Epithelial cell of esophagus (primary cell): ENCODE measurements at regions not wholly inside any gene's neighbourhood (a gene's known extent, or its start where the extent isn't known, plus 50 kb on each side); places are given as distances from the start of the nearest gene placed in this dataset.
"Not testable (repeated sequence)": the region's sequence is repeated elsewhere in the genome, so short reads cannot be mapped to it uniquely, and the experiment has no call there.

ENCODE experiments used
- DNase-seq: peaks from one replicate; pipeline ENCODE4 v3.0.0; 2010; ENCODE audit warnings: low read depth
- H3K4me3 ChIP-seq: 2 replicates; pipeline ENCODE4 v1.5.1; 2011; ENCODE audit warnings: mild to moderate bottlenecking, low read length, control low read depth

GRCh38 chr4:4032801-4033605, 193.7 kb downstream of the OTOP1 start:
- DNase-seq, H3K4me3 ChIP-seq: not testable (repeated sequence)

DNA sequence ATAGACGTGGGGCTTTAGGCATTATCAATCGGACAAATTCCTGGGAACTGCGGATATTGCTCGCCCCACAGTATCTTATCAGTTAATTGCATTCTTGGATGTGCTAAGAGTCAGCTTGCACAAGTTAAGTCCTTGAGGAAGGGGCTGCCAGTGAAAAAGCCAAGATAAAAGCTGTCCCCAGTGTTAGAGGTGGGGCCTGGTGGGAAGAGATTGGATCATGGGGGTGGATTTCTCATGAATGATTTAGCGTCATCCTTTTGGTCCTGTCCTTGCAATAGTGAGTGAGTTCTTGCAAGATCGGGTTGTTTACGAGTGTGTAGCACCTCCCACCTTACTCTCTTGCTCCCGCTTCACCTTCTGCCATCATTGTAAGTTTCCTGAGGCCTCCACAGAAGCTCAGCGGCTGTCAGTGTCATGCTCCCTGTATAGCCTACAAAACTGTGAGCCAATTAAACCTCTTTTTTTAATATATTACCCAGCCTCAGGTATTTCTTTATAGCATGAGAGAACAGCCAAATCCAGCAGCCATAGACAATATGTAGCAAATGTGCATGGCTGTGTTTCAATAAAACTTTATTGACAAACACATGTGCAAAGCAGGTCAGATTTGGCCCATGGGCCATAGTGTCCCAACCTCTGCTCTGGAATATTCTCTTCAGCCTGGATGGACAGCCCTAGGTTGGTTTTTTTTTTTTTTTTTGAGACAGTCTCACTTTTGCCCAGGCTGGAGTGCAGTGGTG, 189.2 kb downstream of the OTOP1 start:
- not testable (repeated sequence) for DNase-seq, H3K4me3 ChIP-seq

DNA sequence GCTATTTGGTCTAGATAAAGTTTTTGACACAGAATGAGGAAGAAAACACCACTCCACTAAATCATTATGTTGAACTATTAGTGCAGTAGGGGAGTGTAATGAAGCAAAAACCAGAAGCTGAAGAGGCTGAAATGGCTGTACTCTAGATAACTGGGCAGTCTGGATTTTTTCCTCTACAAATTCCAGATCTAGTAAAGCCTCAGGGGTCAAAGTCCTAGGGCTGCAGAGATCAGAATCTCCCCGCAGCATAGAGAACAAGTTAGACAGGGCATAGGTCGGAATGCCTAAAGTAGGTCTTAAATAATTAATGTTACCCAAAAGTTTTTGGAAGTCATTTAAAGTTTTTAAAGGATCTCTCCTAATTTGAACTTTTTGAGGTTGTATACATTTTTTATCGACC, 180.9 kb downstream of the OTOP1 start:
- DNase-seq, H3K4me3 ChIP-seq: not testable (repeated sequence)

- not testable (repeated sequence) for DNase-seq, H3K4me3 ChIP-seq
These were observed 180.0 kb downstream of the OTOP1 start for GRCh38 chr4:4046686-4047085.

- H3K4me3 ChIP-seq, DNase-seq: not testable (repeated sequence)
These were observed 179.5 kb downstream of the OTOP1 start for GRCh38 chr4:4047202-4047601.

DNA sequence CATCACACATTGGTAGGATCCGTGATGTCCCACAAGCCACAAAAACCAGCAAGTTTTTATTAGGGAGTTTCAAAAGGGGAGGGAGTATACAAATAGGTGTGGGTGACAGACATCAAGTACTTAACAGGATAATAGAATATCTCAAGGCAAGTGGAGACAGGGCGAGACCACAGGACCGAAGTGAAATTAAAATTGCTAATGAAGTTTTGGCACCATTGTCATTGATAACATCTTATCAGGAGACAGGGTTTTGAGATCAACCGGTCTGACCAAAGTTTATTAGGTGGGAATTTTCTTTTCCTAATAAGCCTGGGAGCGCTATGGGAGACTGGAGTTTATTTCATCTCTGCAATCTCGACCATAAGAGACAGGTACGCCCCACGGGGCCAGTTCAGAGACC, 178.5 kb downstream of the OTOP1 start:
- H3K4me3 ChIP-seq, DNase-seq: not testable (repeated sequence)

- DNase-seq, H3K4me3 ChIP-seq: not testable (repeated sequence)
These were observed 175.9 kb downstream of the OTOP1 start for GRCh38 chr4:4050781-4051180.

DNA sequence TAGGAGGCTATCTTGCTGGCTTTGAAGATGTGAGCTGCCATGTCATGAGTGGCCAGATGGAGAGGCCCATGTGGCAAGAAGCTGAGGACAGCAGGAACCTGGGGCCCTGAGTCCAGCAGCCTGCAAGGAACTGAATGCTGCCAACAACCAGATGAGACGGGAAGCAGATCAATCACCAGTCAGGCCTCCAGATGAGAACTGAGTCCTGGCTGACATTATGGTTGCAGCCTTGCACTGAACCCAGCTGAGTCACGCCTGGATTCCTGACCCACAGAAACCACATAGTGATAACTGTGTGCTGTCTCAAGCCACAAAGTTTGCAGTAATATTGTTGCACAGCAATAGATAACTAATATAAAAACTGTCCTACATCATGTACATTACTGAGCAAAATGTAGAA, 173.8 kb downstream of the OTOP1 start:
- H3K4me3 ChIP-seq, DNase-seq: not testable (repeated sequence)

DNA sequence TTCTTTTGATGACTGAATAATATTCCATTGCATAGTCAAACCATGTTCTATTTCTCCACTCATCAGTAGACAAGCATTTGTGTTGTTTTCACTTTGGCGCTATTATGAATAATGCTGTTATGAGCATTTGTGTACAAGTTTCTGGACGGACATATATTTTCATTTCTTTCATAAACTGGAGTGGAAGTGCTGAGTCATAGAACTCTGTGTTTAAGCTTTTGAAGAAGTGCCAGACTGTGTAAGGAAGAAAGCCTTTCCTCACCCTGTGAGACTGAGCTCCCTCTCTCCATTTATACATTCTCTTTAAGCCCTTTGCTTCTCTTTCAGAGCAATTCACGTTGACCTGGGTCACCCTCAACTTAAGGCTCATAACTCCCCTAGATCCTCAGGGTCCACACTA, 169.5 kb downstream of the OTOP1 start:
- DNase-seq, H3K4me3 ChIP-seq: not testable (repeated sequence)

- H3K4me3 ChIP-seq, DNase-seq: not testable (repeated sequence)
These were observed 142.6 kb downstream of the OTOP1 start for GRCh38 chr4:4084171-4084570.

DNA sequence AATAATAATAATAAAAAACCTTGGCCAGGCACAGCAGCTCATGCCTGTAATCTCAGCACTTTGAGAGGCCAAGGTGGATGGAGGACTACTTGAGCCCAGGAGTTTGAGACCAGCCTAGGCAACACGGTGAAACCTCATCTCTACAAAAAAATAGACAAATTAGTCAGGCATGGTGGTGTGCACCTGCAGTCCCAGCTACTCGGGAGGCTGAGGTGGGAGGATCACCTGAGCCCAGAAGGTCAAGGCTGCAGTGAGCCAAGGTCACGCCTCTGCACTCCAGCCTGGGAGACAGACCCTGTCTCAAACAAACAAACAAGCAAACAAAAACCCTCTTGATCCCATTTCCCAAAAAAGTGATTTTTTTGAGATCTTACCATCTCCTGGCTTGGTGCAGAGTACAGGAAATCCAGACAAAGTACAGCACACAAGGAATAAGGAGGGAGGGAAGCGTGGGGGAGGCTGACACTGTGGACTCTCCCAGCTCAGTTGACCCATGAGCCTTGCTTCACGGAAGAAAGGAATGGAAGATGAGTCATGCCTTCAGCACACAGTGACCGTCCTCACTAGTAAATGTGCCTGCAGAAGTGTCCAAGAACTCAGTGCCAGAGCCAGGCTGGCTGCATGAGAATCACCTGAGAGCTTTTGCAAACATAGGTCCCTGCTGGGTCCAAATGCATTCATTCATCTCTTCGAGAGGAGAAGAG, 136.9 kb downstream of the OTOP1 start:
- not testable (repeated sequence) for DNase-seq, H3K4me3 ChIP-seq

DNA sequence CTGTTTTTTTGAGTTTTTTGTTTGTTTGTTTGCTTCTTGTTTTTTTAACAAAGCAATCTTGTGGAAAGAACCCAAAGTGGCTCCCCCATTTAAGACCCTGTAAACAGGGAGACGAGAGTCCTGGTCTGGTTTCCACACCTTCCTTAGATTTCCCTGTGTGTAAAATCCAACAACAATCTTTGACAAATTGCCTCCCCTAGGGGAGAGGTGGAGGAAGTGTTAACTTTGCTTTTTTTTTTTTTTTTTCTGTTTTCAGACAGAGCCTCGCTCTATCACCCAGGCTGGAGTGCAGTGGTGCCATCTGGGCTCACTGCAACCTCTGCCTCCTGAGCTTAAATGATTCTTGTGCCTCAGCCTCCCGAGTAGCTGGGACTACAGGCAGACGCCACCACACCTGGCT, 136.0 kb downstream of the OTOP1 start:
- not testable (repeated sequence) for DNase-seq, H3K4me3 ChIP-seq

DNA sequence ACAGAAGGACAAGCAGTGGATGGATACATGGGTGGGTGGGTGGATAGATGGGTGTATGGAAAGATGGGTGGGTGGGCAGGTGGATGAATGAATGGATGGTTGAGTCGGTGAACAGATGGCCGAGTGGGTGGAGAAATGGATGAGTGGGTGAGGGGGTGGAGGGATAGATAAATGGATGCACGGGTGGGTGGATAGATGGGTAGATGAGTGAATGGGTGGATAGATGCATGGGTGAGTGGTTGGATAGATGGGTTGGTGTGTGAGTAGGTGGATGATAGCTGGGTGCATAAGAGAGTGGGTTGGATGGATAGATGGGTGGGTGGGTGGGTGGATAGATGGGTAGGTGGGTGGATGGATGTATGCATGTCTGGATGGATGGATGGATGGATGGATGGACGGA, 134.6 kb downstream of the OTOP1 start:
- not testable (repeated sequence) for H3K4me3 ChIP-seq, DNase-seq

DNA sequence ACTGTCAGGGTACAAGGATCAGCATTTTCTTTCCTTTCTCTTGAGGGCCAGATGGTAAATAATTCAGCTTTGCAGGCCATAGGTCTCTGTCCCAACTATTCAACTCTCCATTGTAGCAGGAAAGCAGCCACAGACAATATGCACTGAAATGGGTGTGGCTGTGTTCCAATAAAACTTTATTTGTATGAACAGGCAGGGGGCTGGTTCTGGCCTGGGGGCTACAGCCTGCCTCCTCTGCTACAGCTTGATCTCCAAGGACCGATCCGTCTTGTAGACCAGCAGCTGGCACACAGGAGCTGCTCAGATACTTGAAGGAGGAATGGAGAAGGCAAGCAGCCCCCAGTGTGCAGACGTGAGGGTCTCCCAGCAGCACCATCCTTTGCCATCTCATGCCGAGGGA, 127.1 kb downstream of the OTOP1 start:
- not testable (repeated sequence) for H3K4me3 ChIP-seq, DNase-seq

DNA sequence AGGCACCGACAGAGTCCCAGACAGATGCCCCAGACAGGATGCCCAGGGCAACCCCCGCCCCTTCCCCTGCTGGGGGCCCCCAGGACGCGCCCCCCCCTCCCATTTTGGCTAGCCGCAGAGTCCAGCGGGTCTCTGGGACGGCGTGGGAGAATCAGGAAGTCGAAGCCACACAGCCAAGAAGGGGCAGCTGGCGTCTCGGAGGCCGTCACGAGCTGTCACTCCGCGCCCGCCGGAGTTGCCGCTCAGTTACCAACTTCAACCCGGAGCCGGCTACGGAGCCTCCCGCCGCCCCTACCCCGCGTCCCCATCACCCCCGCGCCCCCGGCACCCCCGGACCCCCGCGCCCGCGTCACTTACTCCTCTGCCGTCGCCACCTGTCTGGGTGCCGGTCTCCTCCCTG, 119.8 kb downstream of the OTOP1 start:
- H3K4me3 ChIP-seq, DNase-seq: not testable (repeated sequence)
